Fibroblast of lung (primary cell): ENCODE measurements at regions not wholly inside any gene's neighbourhood (a gene's known extent, or its start where the extent isn't known, plus 50 kb on each side); places are given as distances from the start of the nearest gene placed in this dataset.

ENCODE experiments used
- DNase-seq, 2 donors: peaks; one replicate each; pipeline versions ENCODE4 v3.0.0 to v3.0.0-alpha.2; 2010; ENCODE audit warnings: low read depth in 2 of 2
- H2AFZ ChIP-seq: 2 replicates; pipeline ENCODE4 v1.5.1; 2012; ENCODE audit warnings: low read length, control low read depth, inconsistent platforms
- H3K27ac ChIP-seq: 2 replicates; pipeline ENCODE4 v1.5.1; 2011; ENCODE audit warnings: low read length, control low read depth; ENCODE audit not compliant: insufficient read depth
- H3K27me3 ChIP-seq: 2 replicates; pipeline ENCODE4 v1.5.1; 2011; ENCODE audit warnings: mild to moderate bottlenecking, low read length; ENCODE audit not compliant: control insufficient read depth, insufficient read depth
- H3K36me3 ChIP-seq: 2 replicates; pipeline ENCODE4 v1.5.1; 2011; ENCODE audit warnings: low read length; ENCODE audit not compliant: control insufficient read depth, insufficient read depth
- H3K4me1 ChIP-seq: 2 replicates; pipeline ENCODE4 v1.5.1; 2011; ENCODE audit warnings: low read length; ENCODE audit not compliant: control insufficient read depth, insufficient read depth; ENCODE audit errors: extremely low read depth
- H3K4me2 ChIP-seq: 2 replicates; pipeline ENCODE4 v1.5.1; 2011; ENCODE audit warnings: low read length, control low read depth; ENCODE audit not compliant: insufficient read depth; ENCODE audit errors: extremely low read depth
- H3K4me3 ChIP-seq, 4 experiments: fragments of 200-600 bp in 1 of 4; sonication (generic) in 1 of 4; replicated peaks in 1 of 4; 2 replicates each; pipeline ENCODE4 v1.5.1; 2011 to 2016; ENCODE audit warnings: low read length in 4 of 4, low read depth in 3 of 4, mild to moderate bottlenecking in 3 of 4, control low read depth in 2 of 4, inconsistent platforms in 1 of 4, mixed read lengths in 1 of 4; ENCODE audit not compliant: insufficient read depth in 1 of 4; ENCODE audit errors: control extremely low read depth in 1 of 4
- H3K79me2 ChIP-seq: 2 replicates; pipeline ENCODE4 v1.5.1; 2012; ENCODE audit warnings: mild to moderate bottlenecking, low read length, inconsistent platforms; ENCODE audit not compliant: control insufficient read depth, insufficient read depth
- H3K9ac ChIP-seq: 2 replicates; pipeline ENCODE4 v1.5.1; 2011; ENCODE audit warnings: mild to moderate bottlenecking, low read length, control low read depth; ENCODE audit not compliant: insufficient read depth
- H3K9me3 ChIP-seq: 2 replicates; pipeline ENCODE4 v1.5.1; 2012; ENCODE audit warnings: low read depth, low read length; ENCODE audit not compliant: control insufficient read depth, insufficient read depth
- H4K20me1 ChIP-seq: 2 replicates; pipeline ENCODE4 v1.5.1; 2011; ENCODE audit warnings: low read length; ENCODE audit not compliant: control insufficient read depth, insufficient read depth; ENCODE audit errors: extremely low read depth
- CTCF ChIP-seq, 2 donors: IDR thresholded peaks in 1 of 2; conservative IDR thresholded peaks in 1 of 2; 1 replicate in 1 of 2; 2 replicates in 1 of 2; pipeline ENCODE4 v1.5.1; 2011 to 2012; ENCODE audit warnings: low read length in 2 of 2, control low read depth in 1 of 2, inconsistent platforms in 1 of 2, low read depth in 1 of 2, mild to moderate bottlenecking in 1 of 2
- EZH2 ChIP-seq: IDR thresholded peaks from 2 replicates; pipeline ENCODE4 v1.5.1; 2012; ENCODE audit warnings: low read length, control low read depth, mild to moderate bottlenecking; ENCODE audit errors: missing control alignments

GRCh38 chr4:117965622-117966021, 68.7 kb upstream of the NDST3 start:
- no peak overlapping the region for H3K27ac ChIP-seq
- DNase-seq, result no peak
- H3K4me2 ChIP-seq, result no peak overlapping the region
- TF ChIP-seq CTCF (conservative IDR thresholded peaks at IDR 0.05 in 1 of 2, IDR thresholded peaks at IDR 0.05 in 1 of 2; ENCODE audit: low read depth in 1 of 2, low read length in 2 of 2) (no peak), EZH2 (no peak)
- H3K9me3 ChIP-seq, result no peaks in the 10 kb centered on the region
- no peak overlapping the region for H3K4me3 ChIP-seq
- no peaks in the 10 kb centered on the region for H3K36me3 ChIP-seq
- no peak overlapping the region for H3K9ac ChIP-seq
- no peak overlapping the region for H2AFZ ChIP-seq
- H3K27me3 ChIP-seq, result no peaks in the 10 kb centered on the region
- H4K20me1 ChIP-seq, result no peaks in the 10 kb centered on the region
- no peaks in the 10 kb centered on the region for H3K4me1 ChIP-seq
- no peaks in the 10 kb centered on the region for H3K79me2 ChIP-seq

- Histone ChIP-seq H3K27ac (no peak overlapping the region), H3K36me3 (no peaks in the 10 kb centered on the region), H3K4me3 (no peak overlapping the region), H3K4me1 (no peaks in the 10 kb centered on the region), H3K79me2 (no peaks in the 10 kb centered on the region), H4K20me1 (no peaks in the 10 kb centered on the region), H3K9me3 (no peaks in the 10 kb centered on the region), H3K4me2 (no peak overlapping the region), H3K27me3 (no peaks in the 10 kb centered on the region), H3K9ac (no peak overlapping the region), H2AFZ (no peak overlapping the region)
- TF ChIP-seq CTCF (conservative IDR thresholded peaks at IDR 0.05 in 1 of 2, IDR thresholded peaks at IDR 0.05 in 1 of 2; ENCODE audit: low read depth in 1 of 2, low read length in 2 of 2), result no peak
- no peak for TF ChIP-seq EZH2
- DNase-seq, result no peak
These were observed 65.7 kb upstream of the NDST3 start for GRCh38 chr4:117968606-117969005.

GRCh38 chr4:117971403-117971802, 62.9 kb upstream of the NDST3 start:
- H3K79me2 ChIP-seq, result no peaks in the 10 kb centered on the region
- DNase-seq, result peak in 1 of 2 donors; percentile 35
- no peaks in the 10 kb centered on the region for H3K27me3 ChIP-seq
- no peak for TF ChIP-seq CTCF (conservative IDR thresholded peaks at IDR 0.05 in 1 of 2, IDR thresholded peaks at IDR 0.05 in 1 of 2; ENCODE audit: low read depth in 1 of 2, low read length in 2 of 2)
- TF ChIP-seq EZH2, result no peak
- no peaks in the 10 kb centered on the region for H3K36me3 ChIP-seq
- H3K4me1 ChIP-seq, result no peaks in the 10 kb centered on the region
- H3K4me2 ChIP-seq, result no peak overlapping the region
- H3K4me3 ChIP-seq, result no peak overlapping the region
- no peaks in the 10 kb centered on the region for H4K20me1 ChIP-seq
- H3K9ac ChIP-seq, result no peak overlapping the region
- H3K9me3 ChIP-seq, result no peaks in the 10 kb centered on the region
- no peak overlapping the region for H2AFZ ChIP-seq
- no peak overlapping the region for H3K27ac ChIP-seq
